SK-N-SH treated with all-trans-retinoic acid at 6 μM for 48 hours (cell line): ENCODE measurements at regions not wholly inside any gene's neighbourhood (a gene's known extent, or its start where the extent isn't known, plus 50 kb on each side); places are given as distances from the start of the nearest gene placed in this dataset.

ENCODE experiments used
- ATAC-seq: fragments of 200-7000 bp; cut with Tn5 transposase; 3 replicates; pipeline ENCODE4 v1.9.1; 2020; ENCODE audit warnings: mild to moderate bottlenecking, moderate library complexity
- ARNTL ChIP-seq: fragments of 450-650 bp; formaldehyde crosslinking; IDR thresholded peaks from 2 replicates; pipeline ENCODE4 v1.5.0; 2020; ENCODE audit warnings: low read depth, mild to moderate bottlenecking, moderate library complexity, borderline replicate concordance
- BACH2 ChIP-seq: fragments of 250-450 bp; sonication (Bioruptor Pico); IDR thresholded peaks from 2 replicates; pipeline ENCODE4 v1.9.0; 2021; ENCODE audit warnings: mild to moderate bottlenecking, borderline replicate concordance
- CREB5 ChIP-seq: fragments of 250-450 bp; sonication (Bioruptor Pico); IDR thresholded peaks from 2 replicates; pipeline ENCODE4 v1.5.1; 2020; ENCODE audit warnings: low read depth, mild to moderate bottlenecking, moderate library complexity
- CSDC2 ChIP-seq: fragments of 250-450 bp; sonication (Bioruptor Pico); IDR thresholded peaks from 2 replicates; pipeline ENCODE4 v1.5.0; 2020; ENCODE audit warnings: mild to moderate bottlenecking, moderate library complexity
- CSRNP3 ChIP-seq: fragments of 250-450 bp; sonication (Bioruptor Pico); IDR thresholded peaks from 2 replicates; pipeline ENCODE4 v1.5.1; 2021; ENCODE audit warnings: mild to moderate bottlenecking, moderate library complexity
- ESRRG ChIP-seq: fragments of 250-450 bp; sonication (Bioruptor Pico); IDR thresholded peaks from 2 replicates; pipeline ENCODE4 v1.6.1; 2021; ENCODE audit warnings: mild to moderate bottlenecking
- GLIS3 ChIP-seq: fragments of 250-450 bp; sonication (Bioruptor Pico); IDR thresholded peaks from 2 replicates; pipeline ENCODE4 v1.5.0; 2020; ENCODE audit warnings: mild to moderate bottlenecking, moderate library complexity
- ISL1 ChIP-seq: fragments of 250-450 bp; sonication (Bioruptor Pico); IDR thresholded peaks from 2 replicates; pipeline ENCODE4 v2.1.2; 2022; ENCODE audit warnings: mild to moderate bottlenecking, moderate library complexity
- OSR1 ChIP-seq: fragments of 250-450 bp; sonication (Bioruptor Pico); IDR thresholded peaks from 2 replicates; pipeline ENCODE4 v1.8.0; 2022; ENCODE audit warnings: moderate library complexity, mild to moderate bottlenecking, inconsistent platforms
- PATZ1 ChIP-seq: fragments of 250-450 bp; sonication (Bioruptor Pico); IDR thresholded peaks from 2 replicates; pipeline ENCODE4 v1.8.0; 2020; ENCODE audit warnings: mild to moderate bottlenecking, moderate library complexity, borderline replicate concordance
- POU6F1 ChIP-seq: fragments of 250-450 bp; sonication (Bioruptor Pico); IDR thresholded peaks from 2 replicates; pipeline ENCODE4 v1.8.0; 2021; ENCODE audit warnings: low read depth, mild to moderate bottlenecking, moderate library complexity, borderline replicate concordance
- PPARA ChIP-seq: fragments of 250-450 bp; sonication (Bioruptor Pico); IDR thresholded peaks from 2 replicates; pipeline ENCODE4 v1.5.0; 2020; ENCODE audit warnings: mild to moderate bottlenecking, borderline replicate concordance
- RARB ChIP-seq: fragments of 250-450 bp; sonication (Bioruptor Pico); IDR thresholded peaks from 2 replicates; pipeline ENCODE4 v1.8.0; 2021; ENCODE audit warnings: mild to moderate bottlenecking, moderate library complexity
- SNAI2 ChIP-seq: fragments of 250-450 bp; sonication (Bioruptor Pico); IDR thresholded peaks from 2 replicates; pipeline ENCODE4 v1.5.0; 2020; ENCODE audit warnings: mild to moderate bottlenecking, moderate library complexity
- TCF4 ChIP-seq: fragments of 250-450 bp; sonication (Bioruptor Pico); IDR thresholded peaks from 2 replicates; pipeline ENCODE4 v1.8.0; 2021; ENCODE audit warnings: mild to moderate bottlenecking, moderate library complexity, borderline replicate concordance
- TOX ChIP-seq: fragments of 250-450 bp; sonication (Bioruptor Pico); IDR thresholded peaks from 2 replicates; pipeline ENCODE4 v1.8.0; 2021; ENCODE audit warnings: mild to moderate bottlenecking, moderate library complexity, borderline replicate concordance
- TSHZ2 ChIP-seq: fragments of 250-450 bp; sonication (Bioruptor Pico); IDR thresholded peaks from 2 replicates; pipeline ENCODE4 v1.5.0; 2020; ENCODE audit warnings: mild to moderate bottlenecking, moderate library complexity
- ZC3H10 ChIP-seq: fragments of 250-450 bp; sonication (Bioruptor Pico); IDR thresholded peaks from 2 replicates; pipeline ENCODE4 v1.5.1; 2021; ENCODE audit warnings: mild to moderate bottlenecking, moderate library complexity
- ZFP3 ChIP-seq: fragments of 250-450 bp; sonication (Bioruptor Pico); IDR thresholded peaks from 2 replicates; pipeline ENCODE4 v1.5.0; 2020; ENCODE audit warnings: mild to moderate bottlenecking, moderate library complexity
- ZFP30 ChIP-seq: fragments of 450-650 bp; formaldehyde crosslinking; IDR thresholded peaks from 2 replicates; pipeline ENCODE4 v1.5.0; 2022; ENCODE audit warnings: mild to moderate bottlenecking, moderate library complexity
- ZNF565 ChIP-seq: fragments of 450-650 bp; formaldehyde crosslinking; conservative IDR thresholded peaks from 2 replicates; pipeline ENCODE4 v1.5.0; 2020; ENCODE audit warnings: low read depth, mild to moderate bottlenecking, moderate library complexity
- ZNF70 ChIP-seq: fragments of 450-650 bp; formaldehyde crosslinking; IDR thresholded peaks from 2 replicates; pipeline ENCODE4 v1.5.0; 2020; ENCODE audit warnings: mild to moderate bottlenecking, moderate library complexity
- ZNF8 ChIP-seq: fragments of 450-650 bp; formaldehyde crosslinking; IDR thresholded peaks from 2 replicates; pipeline ENCODE4 v1.5.0; 2020; ENCODE audit warnings: mild to moderate bottlenecking, moderate library complexity

- no peak for TF ChIP-seq TSHZ2 (CRISPR knock-in tag)
These were observed 67.5 kb upstream of the S1PR3 start (continued) for GRCh38 chr9:88923653-88924288.

- no peak for ATAC-seq
- TF ChIP-seq PPARA (CRISPR knock-in tag) = no peak
- TF ChIP-seq CSDC2 (CRISPR knock-in tag) = no peak
- TF ChIP-seq CREB5 (CRISPR knock-in tag) = no peak
- TF ChIP-seq ZFP30 = no peak
- no peak for TF ChIP-seq CSRNP3 (CRISPR knock-in tag)
- TF ChIP-seq POU6F1 (CRISPR knock-in tag) = no peak
- TF ChIP-seq TOX (CRISPR knock-in tag) = no peak
- TF ChIP-seq ESRRG (CRISPR knock-in tag) = no peak
- no peak for TF ChIP-seq BACH2 (CRISPR knock-in tag)
- no peak for TF ChIP-seq ISL1 (CRISPR knock-in tag)
- no peak for TF ChIP-seq GLIS3
- TF ChIP-seq ZFP3 (CRISPR knock-in tag) = no peak
- no peak for TF ChIP-seq SNAI2 (CRISPR knock-in tag)
- no peak for TF ChIP-seq ZNF70 (CRISPR knock-in tag)
- TF ChIP-seq TCF4 (CRISPR knock-in tag) = no peak
- no peak for TF ChIP-seq RARB
These were observed 65.8 kb upstream of the S1PR3 start for GRCh38 chr9:88925481-88925880.

- no peak for ATAC-seq
These were observed 64.3 kb upstream of the S1PR3 start for GRCh38 chr9:88926781-88927505.

More at GRCh38 chr9:88926781-88927505, 64.3 kb upstream of the S1PR3 start:
- no peak for TF ChIP-seq SNAI2 (CRISPR knock-in tag)
- no peak for TF ChIP-seq POU6F1 (CRISPR knock-in tag)
- no peak for TF ChIP-seq RARB
- no peak for TF ChIP-seq ZFP30
- TF ChIP-seq ZNF565 = no peak
- TF ChIP-seq ISL1 (CRISPR knock-in tag) = no peak
- no peak for TF ChIP-seq PATZ1 (CRISPR knock-in tag)
- TF ChIP-seq OSR1 (CRISPR knock-in tag) = no peak
- TF ChIP-seq BACH2 (CRISPR knock-in tag) = no peak
- no peak for TF ChIP-seq ARNTL (CRISPR knock-in tag)
- no peak for TF ChIP-seq ZFP3 (CRISPR knock-in tag)
- no peak for TF ChIP-seq ESRRG (CRISPR knock-in tag)
- TF ChIP-seq PPARA (CRISPR knock-in tag) = no peak
- TF ChIP-seq ZNF8 = no peak
- no peak for TF ChIP-seq ZC3H10 (CRISPR knock-in tag)
- no peak for TF ChIP-seq ZNF70 (CRISPR knock-in tag)
- TF ChIP-seq, all 23 proteins: peak for 0
